GM18909 (cell line): ENCODE measurements at regions not wholly inside any gene's neighbourhood (a gene's known extent, or its start where the extent isn't known, plus 50 kb on each side); places are given as distances from the start of the nearest gene placed in this dataset.
"Not testable (repeated sequence)": the region's sequence is repeated elsewhere in the genome, so short reads cannot be mapped to it uniquely, and the experiment has no call there.

ENCODE experiments used
- ATAC-seq: cut with Tn5 transposase; IDR thresholded peaks from one replicate; pipeline ENCODE4 v1.9.1; 2021; ENCODE audit warnings: mild to moderate bottlenecking; ENCODE audit not compliant: unreplicated experiment, poor library complexity

DNA sequence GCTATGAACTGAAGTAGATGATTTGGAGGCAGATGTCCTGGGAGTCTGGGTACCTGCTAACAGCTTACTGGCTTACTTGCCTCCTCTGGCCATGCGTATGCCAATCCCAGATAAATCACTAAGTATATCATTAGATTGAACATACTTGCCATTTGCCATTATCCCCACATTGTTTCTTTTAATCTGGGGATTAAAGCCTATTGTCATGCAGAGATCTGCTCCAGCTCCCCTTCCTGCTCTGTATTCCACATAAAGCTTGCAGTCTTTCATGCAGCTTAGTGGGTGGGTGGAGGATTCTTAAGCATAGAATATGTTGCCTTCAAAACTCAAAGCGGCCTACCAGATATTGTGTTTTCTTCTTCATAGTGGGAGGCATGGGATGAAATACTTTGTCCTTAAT is 311.8 kb upstream of the MMADHC start:
- no peak for ATAC-seq

DNA sequence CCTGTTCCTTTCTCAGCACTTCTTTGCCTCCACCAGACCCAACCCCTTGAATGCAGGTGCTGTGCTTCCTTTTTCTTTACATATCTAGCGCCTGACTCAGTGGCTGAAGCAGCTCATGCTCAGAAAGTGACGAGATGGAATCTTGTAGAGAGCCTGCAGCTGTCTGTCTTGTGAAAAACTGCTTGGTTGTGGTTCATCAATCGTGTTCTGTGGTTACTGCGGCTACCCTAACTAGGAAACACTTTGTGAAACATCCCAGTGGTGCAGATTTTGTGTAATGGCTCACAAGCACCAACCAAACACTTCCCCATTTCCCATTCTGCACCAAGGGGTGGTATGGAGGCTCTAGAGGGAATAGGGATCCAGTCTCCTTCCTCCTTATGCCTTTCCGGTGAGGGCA is 307.2 kb upstream of the MMADHC start:
- no peak for ATAC-seq

DNA sequence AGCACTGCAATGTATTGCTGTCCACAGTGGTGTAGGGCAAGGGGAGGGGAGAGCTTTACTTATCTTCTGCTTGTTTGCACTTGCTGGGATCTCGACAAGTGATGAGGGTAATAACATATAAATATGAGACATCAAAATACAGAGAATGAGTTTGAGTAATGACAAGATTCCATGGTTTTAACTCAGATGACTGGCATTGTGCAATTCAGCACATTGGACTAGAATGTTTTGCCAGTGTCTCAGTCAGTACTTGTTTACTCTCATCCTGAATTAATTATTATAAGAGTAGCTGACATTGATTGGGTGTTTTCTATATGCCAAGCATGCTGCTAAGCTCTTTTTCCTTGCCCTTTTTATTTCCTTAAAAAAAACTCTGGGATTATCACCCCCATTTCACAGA is 306.7 kb upstream of the MMADHC start:
- ATAC-seq = no peak

DNA sequence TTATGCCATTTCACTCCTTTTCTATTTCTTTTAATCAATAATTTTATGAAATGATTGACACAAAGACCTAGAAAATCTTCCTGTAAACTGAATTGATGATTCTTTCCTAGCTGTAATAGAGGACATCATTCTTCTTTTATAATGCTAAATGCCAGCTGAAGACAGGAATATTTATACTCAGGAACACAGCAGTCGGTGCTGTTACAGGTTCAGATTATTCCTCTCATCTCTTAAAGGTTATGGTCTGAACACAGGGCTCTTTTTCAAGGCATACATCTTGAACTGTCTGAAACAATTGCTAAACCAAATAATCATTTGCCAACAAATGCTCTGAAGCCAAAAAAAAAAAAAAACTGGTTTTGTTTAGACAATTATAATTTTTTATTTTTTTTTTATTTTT is 305.0 kb upstream of the MMADHC start:
- ATAC-seq = no peak

DNA sequence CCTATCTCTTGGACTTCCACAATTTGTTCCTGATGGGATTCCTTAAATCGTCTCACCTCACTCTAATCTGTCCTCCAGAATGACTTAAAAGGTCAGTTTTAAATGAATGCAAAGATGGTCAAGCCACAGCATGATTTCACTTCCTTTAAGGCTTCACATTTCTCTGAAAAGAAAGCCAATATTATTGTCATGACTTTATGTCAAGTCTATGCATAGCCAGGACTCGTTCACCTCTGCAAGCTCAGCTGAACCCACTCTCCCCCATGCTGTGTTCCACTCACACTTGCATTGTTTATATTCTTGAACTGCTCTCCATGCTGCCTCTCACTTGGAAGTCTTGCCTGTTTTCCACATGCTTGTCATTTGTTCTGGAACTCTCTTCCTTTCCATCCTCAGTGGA is 298.4 kb upstream of the MMADHC start:
- no peak for ATAC-seq

DNA sequence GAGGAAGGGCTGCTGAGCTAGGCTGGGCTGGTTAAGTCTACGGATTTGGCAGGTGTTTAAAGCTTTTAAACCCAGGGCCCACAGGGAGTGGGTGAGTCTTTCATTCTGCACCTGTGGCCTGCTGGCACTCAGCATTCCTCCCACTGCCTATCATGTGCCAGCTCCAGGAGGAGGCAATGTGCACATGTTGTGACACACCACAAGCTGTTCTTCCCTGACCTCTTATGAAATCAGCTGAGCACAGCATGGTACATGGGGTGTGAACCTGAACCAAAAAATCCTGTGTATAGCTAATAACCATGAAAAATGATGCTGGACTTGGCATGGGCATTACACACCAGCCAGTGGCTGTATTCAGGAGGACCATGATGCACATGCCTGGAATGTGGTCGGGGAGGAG is 297.9 kb upstream of the MMADHC start:
- no peak for ATAC-seq

DNA sequence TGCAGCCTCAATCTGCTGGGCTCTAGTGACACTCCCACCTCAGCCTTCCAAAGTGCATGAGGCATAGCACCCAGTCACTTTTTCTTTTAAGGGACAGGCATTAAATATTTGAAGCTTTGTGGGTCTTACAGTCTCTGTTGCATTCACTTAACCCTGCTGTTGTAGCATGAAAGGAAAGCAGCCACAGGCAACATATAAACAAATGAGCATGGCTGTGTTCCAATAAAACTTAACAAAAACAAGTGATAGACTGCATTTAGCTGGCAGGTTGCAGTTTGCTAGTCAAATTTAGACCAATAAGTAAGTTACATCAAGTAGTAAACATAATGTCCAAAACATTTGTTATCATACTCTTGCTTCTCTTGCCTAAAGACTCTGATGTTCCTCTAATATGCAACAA is 297.3 kb upstream of the MMADHC start:
- no peak for ATAC-seq

DNA sequence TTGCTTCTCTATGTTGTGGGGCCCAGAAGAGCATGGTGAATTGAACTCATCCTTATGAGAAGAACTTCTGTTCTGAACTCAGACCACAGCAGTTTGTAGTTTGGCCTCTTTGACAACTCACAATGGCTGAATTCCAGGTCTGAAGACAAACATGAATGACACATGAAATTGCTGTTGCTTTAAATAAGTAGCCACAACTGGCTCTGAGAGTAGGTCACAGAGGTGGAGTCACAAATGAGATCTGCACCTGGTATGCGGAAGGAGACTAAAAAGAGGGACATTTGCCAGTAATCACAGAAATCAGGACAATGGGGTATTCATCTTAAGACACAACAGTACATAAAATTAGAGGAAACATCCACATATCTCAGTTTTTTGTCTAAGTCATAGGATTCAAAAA is 290.3 kb upstream of the MMADHC start:
- ATAC-seq = no peak

DNA sequence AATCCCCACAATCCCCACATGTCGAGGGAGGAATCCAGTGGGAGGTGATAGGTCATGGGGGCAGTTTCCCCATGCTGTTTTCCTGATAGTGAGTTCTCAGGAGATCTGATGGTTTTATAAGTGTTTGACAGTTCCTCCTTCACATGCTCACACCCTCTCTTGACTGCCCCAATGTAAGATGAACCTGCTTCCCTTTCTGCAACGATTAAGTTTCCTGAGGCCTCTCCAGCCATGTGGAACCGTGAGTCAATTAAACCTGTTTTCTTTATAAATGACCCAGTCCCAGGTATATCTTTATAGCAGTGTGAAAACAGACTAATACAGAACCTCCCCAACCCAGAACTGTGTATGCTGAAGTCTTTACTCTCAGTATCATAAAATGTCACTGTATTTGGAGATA is 289.5 kb upstream of the MMADHC start:
- ATAC-seq = no peak

DNA sequence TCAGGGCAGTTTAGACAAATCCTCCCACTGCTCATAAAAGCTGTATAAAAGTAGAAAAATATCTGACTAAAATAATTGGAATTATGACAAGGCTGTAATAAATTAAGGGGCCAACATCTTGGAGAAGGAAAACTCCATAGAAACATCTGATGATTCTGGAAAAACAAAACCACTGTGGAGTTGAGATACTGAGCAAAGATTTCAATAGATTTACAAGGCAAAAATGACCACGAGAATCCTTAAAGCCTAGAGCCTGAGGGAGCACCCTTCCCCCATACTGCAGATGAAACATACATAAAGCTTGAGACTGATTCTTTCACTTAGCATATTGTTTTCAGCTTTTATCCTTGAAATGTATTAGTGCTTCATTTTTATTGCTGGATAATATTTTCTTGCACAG is 286.4 kb upstream of the MMADHC start:
- no peak for ATAC-seq

DNA sequence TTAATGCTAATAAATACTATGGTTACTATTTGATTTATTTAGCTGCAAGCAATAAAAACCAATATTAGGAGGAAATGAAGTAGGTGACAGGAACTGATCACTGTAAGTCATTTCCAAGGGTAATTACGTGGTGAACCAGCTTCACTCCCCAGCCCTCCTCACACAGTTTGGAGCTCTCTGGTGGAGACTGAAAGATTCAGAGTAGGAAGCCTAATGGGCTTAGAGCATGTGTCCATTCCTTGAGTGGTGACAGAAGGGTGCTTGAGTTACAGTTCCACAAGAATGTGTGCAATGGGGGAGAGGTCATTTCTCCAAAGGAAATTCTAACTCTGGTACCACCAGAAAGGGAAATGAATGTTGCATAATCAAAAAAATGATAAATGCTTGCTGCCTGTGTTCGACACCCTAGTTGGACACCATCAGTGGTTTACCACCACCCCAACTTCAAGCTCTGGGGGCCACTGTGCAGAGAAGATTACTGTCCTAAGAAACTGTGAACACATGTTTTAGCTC is 285.1 kb upstream of the MMADHC start:
- no peak for ATAC-seq

DNA sequence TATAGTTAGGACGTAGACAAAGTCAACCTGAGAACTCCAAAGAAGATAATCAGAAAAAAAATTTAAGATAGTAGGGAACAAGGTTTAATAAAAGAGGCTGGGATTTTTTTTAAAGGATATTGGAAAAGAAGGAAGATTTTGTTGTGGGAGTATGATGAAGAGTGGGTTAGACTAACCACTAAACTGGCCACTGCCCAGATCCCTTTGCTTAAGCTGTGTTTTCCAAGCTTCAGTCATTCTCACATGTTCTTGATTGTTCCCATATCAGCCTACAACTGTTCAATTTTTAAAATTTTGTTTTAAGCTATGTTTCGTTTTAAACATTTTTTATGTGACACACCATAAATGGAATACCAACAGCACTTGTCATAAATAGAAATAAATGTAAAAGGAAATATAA is 284.5 kb upstream of the MMADHC start:
- no peak for ATAC-seq

DNA sequence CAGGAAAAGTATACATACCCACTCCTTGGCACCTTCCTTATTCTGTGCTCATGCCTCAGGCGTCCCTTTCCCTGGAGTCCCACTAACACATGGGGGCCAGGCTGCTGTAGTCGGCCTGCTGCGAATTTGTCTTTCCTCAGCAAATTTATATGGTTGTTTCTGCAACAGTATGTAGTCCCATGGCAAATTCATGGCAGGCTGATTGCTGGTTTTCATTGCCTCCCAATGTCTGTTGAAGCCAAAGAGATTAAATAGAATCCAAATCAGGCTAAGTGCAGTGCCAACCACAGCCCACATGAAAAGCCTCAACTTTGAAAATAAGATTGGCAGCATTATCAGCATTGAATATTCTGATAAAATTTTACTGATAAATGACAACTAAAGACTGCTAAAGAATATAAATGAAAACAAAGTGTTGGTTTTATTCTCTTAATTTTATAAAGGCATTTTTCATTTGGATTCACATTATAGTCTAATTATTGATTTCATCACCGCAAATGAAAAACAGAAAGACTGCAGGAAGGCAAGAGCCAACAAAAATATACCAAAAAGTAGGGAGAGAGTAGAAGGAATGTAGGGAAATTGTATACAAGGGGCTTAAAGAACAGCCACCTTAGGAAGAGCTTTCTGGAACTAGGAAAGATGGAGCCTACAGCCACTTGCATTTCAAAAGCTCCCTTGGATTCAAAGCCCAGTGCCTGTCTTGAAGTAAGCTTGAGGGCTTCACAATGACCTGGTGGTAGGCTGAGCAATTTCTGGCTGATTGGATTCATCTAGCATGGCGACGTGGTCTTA is 283.7 kb upstream of the MMADHC start:
- no peak for ATAC-seq

DNA sequence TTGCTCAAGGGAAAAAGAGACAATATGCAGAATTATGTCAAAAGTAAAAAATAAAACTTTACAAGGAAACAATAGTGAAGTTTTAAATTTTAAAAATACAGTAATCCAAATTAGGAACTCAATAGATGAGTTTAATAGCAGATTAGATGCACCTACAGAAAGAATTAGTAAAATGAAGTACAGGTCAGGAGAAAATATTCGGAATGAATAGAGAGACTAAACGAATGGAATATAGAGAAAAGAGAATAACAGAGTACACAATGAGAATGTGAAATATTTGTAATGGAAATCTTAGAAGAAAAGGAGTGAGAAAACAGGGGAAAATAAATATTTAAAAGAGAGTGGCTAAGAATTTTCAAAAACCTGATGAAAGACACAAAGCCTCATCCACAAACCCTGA is 275.7 kb upstream of the MMADHC start:
- no peak for ATAC-seq

DNA sequence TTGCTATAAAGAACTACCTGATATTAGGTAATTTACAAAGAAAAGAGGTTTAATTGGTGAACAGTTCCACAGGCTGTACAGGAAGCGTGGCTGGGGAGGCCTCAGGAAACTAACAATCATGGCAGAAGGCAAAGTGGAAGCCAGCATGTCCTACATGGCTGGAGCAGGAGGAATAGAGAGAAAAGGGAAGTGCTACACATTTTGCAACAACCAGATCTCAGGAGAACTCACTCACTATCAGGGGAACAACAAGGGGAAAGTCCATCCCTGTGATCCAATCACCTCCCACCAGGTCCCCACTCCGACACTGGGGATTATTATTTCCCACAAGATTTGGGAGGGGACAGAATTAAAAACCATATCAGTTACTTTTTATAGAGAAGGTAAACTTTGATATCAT is 273.5 kb upstream of the MMADHC start:
- no peak for ATAC-seq

DNA sequence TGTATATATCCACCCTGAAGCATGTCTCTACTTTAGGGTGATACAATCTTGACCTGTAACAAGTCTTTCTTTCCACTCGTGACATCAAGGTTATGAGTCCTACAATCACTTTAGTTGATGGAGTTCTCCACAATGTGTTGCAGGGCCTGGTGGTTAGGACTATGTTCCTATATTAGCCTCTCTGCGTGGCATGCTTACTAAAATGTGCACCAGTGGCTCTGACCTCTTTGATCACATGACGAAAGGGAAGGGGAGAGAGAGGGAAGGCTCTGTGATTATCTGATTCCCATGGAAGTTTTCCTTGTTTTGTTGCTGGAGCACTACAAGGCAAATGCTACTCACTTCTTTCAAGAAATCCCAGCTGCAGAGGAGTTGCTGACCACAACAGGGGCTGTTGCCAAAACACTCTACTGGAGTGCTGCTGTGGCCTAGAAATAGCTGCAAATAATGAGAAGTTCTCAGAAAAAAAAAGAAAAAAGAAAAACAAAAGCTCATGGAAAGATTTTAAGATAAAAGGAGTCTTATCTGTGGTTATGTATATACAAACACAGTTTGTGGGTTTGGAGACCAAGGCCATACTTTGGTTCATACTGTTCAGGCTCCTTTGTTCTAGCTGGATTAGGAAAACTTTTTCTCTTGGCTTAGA is 272.8 kb upstream of the MMADHC start:
- no peak for ATAC-seq

DNA sequence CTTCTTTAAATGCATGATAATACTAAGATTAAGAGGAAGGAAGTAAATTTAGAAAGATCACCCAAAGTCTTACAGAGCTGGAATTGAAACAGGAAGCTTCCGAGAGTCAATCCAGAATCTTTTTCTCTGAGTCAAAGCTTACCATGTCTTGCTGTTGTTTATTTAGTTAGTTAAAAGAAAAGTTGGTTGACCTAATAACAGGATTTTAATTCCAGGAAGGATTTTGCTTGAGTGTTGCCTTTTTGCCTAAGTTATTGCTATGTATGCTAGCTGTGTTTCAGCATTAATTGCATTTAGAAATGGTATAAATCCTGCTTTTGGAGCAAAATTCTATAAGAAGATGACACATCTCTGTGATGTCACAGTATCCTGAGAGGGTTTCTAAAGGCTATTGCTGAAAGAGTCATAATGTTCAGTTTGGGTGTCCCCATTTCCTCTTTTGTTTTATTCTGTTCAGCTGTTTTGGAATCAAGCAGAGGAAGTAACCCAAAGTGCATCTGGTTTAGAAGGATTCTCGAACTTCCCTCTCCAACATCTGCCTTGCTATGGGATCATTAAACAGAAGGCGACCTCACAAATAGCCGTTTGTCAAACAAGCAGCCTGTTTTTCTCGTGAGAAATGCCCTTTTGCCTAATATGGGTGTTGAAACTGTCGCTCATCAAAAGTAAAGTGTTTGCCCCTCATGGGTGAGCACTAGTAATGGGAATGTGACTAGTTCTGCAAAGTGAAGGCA is 271.5 kb upstream of the MMADHC start:
- no peak for ATAC-seq

DNA sequence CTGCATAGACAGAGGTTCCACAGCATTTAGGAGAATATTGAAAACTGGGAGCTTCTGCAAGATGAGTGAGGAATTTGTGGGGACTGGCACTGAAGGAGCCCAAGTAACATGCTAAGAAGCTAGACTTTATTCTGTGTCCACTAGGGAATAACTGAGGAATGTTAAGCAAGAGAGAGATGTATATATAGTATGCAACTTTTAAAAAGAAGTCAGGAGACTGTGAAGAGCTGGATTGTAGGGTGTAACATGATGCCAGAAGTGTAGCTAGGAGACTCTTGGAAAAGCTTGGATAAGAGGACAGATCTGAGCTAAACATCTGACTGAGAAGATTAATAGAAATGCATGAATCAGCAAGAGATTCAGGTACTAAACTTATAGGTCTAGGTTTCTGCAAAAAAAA is 270.6 kb upstream of the MMADHC start:
- ATAC-seq = no peak

DNA sequence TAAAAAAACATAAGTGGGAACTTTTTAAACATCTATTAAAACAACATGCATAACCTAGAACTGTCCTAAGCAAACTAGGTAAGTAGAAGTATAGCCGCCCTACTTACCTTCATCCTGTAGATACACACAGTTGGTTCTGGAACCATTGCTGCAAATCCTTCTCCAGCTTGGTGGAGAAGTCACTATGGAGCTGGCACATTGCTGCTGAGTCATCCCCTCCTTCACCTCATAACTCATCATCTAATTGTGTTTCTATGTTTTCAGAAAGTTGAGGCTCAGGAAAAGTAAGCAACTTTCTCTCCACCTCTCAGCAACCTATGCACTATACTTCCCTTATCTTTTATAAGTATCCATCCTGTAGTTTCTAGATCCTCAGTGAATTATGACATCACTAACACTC is 269.8 kb upstream of the MMADHC start:
- ATAC-seq = no peak

DNA sequence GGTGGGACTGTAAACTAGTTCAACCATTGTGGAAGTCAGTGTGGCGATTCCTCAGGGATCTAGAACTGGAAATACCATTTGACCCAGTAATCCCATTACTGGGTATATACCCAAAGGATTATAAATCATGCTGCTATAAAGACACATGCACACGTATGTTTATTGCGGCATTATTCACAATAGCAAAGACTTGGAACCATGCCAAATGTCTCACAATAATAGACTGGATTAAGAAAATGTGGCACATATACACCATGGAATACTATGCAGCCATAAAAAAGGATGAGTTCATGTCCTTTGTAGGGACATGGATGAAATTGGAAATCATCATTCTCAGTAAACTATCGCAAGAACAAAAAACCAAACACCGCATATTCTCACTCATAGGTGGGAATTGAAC is 268.3 kb upstream of the MMADHC start:
- ATAC-seq = not testable (repeated sequence)

DNA sequence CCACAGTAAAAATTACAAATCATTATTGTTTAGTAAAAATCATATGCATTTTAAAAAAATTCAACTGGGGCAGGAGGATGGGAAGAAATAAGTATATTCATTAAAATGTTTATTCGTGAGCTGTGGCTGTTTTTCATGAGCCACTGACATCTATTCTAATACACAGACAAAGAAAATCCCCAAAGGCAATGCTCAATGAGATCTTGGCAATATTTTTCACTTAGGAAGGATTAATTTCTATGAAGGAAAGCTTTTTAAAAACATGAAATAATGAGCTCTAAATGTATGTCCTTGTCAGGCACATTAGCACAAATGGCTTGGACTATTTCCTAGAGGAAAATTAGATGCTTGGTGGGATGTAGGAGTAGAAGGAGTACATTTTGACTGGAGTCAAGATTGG is 262.0 kb upstream of the MMADHC start:
- no peak for ATAC-seq
